ENCODE measurements at regions not wholly inside any gene's neighbourhood (a gene's known extent, or its start where the extent isn't known, plus 50 kb on each side); places are given as distances from the start of the nearest gene placed in this dataset.

DNA sequence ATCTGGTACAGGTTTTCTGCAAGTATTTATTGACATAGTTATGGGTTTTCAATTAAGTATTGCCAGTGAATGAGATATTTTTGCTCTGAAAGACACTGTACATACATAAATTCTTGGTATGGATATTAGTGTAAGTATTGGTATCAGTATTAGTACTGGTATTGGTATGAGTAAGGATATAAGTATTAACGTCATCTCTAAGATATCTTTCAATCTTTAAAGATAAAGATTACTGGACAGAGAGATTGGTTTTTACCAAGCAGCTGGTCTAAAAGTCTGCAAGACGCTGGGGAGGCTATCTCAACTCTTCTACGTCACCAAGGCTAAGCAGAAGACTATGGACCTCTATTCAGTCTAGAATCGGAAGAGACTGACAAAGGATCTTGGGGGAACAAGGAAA, 234.5 kb downstream of the NXPE2 start:
- DNase-seq (ENCODE audit: low read depth) = no peak
- TF ChIP-seq, protein P1, sequence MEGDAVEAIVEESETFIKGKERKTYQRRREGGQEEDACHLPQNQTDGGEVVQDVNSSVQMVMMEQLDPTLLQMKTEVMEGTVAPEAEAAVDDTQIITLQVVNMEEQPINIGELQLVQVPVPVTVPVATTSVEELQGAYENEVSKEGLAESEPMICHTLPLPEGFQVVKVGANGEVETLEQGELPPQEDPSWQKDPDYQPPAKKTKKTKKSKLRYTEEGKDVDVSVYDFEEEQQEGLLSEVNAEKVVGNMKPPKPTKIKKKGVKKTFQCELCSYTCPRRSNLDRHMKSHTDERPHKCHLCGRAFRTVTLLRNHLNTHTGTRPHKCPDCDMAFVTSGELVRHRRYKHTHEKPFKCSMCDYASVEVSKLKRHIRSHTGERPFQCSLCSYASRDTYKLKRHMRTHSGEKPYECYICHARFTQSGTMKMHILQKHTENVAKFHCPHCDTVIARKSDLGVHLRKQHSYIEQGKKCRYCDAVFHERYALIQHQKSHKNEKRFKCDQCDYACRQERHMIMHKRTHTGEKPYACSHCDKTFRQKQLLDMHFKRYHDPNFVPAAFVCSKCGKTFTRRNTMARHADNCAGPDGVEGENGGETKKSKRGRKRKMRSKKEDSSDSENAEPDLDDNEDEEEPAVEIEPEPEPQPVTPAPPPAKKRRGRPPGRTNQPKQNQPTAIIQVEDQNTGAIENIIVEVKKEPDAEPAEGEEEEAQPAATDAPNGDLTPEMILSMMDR (conservative IDR thresholded peaks at IDR 0.05; ENCODE audit: low read depth, low read length) = no peak
- H3K4me3 ChIP-seq (ENCODE audit: low read length) = no peak overlapping the region

DNA sequence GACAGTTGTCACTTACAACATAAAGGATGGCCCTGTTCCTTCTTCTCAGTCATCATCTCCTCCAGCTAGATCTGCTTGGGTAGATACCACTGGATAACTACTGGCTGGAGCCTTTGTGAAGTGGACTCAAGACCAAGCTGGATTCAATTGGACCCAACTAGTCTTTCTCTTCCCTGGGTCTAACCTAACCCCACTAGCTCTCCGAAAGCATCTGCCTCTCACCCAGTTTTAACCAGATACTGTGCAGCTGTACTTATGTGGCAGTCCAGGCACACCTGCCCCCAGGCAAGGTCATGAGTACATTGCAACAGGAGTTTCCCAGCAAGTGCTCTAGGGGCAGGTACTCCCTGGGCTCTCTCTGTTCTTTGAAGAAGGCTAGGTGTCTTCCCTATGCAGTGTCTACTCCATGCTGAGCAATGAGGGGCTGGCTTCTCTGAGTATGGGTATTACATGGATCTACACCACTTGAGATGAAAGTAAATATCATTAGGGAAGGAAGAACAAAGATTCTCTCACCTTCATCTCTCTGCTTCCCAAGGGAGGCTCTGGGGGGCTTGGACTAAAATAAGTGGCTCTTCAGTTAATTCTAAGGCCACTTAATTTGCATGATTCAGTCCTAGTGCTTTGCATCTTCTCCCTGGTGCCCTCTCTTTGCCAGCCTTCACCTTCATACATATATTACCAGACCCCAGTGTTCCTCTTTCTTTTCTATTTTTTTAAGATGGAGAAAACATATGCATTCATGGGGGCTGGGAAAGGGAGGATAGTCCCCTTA, 236.1 kb downstream of the NXPE2 start:
- TF ChIP-seq, protein P1 (conservative IDR thresholded peaks at IDR 0.05; ENCODE audit: low read depth, low read length) = no peak
- no peak overlapping the region for H3K4me3 ChIP-seq (ENCODE audit: low read length)
- no peak for DNase-seq (ENCODE audit: low read depth)

DNA sequence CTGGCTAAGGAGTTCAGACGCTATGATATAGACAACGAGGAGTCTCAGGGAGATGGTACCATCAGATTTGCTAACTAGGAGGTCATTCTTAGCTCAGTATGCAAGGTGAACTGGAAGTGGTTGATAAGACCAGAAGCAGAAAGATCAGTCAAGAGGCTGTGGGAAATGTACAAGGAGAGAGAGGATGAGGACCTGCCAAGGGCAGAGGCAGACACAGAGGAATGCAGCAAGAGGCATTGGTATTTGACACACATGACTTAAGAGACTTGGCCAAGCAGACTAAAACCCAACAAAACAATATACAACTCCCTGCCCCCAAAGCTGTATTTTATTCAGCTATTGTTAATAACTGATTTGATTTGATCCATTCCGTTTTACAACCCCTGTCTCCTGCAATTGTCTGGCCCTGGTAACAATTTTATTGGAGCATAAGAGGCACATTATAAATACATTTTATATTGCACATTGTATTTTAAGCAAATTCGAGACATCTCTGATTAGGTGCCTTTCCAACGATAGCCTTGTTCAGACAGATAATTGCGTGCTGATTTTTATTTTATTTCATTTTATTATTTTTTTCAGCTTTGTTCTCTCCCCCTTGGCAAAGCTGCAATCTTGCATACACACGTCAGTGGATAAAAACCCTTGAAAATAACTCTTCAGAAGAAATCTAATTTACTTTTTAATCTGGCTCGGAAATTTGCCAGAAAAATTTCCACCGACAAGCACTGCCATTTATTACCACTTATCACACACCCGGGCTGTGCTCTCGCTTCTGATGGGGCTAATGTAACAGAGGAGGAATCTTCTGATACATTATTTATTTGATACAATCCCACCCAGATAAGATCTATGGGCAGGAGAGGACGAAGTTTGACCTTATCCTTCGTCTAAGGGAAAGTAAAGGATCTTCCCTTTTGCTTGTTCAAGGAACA, 237.8 kb downstream of the NXPE2 start:
- DNase-seq (ENCODE audit: low read depth) = no peak
- H3K4me3 ChIP-seq (ENCODE audit: low read length) = no peak overlapping the region
- TF ChIP-seq, protein P1 (conservative IDR thresholded peaks at IDR 0.05; ENCODE audit: low read depth, low read length) = no peak

DNA sequence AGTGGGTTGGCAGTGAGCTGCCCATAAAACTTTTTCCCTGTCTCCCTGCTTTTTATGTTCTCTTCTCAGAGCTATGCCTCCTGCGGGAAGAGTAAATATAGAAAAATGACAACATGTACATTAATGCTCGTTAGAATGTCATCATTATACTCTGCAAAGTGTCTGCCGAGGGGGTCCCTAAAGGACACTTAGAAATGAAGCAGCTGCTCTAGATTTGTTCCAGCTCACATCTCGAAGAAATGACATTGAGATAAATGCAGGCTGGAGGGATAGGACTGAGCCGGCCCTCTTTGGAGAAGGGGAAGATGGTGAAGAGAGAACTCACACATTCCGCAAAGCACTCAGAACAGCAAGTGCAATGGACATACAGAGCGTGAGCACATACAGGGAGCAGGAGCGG, 240.0 kb downstream of the NXPE2 start:
- DNase-seq (ENCODE audit: low read depth) = no peak
- H3K4me3 ChIP-seq (ENCODE audit: low read length) = no peak overlapping the region
- TF ChIP-seq, protein P1 (conservative IDR thresholded peaks at IDR 0.05; ENCODE audit: low read depth, low read length) = no peak

DNA sequence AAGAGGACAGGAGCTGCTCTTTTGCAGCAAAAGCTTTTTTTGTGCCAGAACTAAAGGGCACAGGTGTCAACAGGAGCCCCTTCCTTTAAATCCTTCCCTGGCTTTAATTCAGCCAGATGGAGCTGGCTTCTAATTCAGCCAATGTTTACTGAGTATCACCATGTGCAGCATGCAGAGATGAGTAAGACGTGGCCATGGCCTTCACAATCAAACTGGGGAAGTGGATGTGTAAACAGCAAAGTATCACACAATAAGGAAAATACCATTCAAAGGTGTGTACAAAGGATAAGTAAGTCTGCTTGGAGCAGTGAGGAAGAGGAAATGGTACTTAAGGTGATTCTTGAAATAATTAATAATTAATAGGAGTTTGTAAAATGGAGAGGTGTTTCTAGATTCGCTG, 243.4 kb downstream of the NXPE2 start:
- no peak overlapping the region for H3K4me3 ChIP-seq (ENCODE audit: low read length)
- TF ChIP-seq, protein P1 (conservative IDR thresholded peaks at IDR 0.05; ENCODE audit: low read depth, low read length) = no peak
- no peak for DNase-seq (ENCODE audit: low read depth)

DNA sequence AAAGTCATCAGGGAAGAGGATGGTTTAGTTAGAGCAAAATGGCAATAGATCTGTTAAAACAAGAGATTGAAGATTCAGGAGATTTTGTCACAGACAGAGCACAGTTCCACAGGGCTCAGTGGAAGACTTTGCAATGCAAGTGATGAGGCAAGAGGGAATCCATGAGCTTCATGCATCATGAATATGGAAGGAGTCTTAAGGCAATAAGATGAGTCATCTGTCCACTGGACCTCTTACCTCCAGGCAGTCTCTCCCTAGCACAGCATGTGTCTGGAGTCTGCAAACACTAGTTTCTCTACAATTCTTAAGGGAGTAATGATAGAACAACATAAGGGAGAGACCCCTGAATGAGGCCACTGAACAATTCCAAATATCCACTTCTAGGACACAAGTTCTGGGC, 245.7 kb downstream of the NXPE2 start:
- no peak overlapping the region for H3K4me3 ChIP-seq (ENCODE audit: low read length)
- DNase-seq (ENCODE audit: low read depth) = no peak
- TF ChIP-seq, protein P1 (conservative IDR thresholded peaks at IDR 0.05; ENCODE audit: low read depth, low read length) = no peak
